K562 (cell line): ENCODE measurements at regions not wholly inside any gene's neighbourhood (a gene's known extent, or its start where the extent isn't known, plus 50 kb on each side); places are given as distances from the start of the nearest gene placed in this dataset.

Experiments used
- ATAC-seq: fragments of 200-7000 bp; cut with Tn5 transposase; 3 replicates; pipeline ENCODE4 v1.9.1; 2020; ENCODE audit warnings: moderate library complexity
- BruUV-seq: library from RNA; stranded (reverse); fragments of 400-500 nt; replicated peaks from 2 replicates; lab custom pipeline; 2021; lab: Mats Ljungman, UMichigan
- CTCF ChIA-PET: fragments of 300-600 bp; formaldehyde crosslinking; extraction: SDS; loops from one replicate; lab custom pipeline; 2021; ENCODE audit warnings: low intra/inter-chr PET ratio; lab: Yijun Ruan, JAX
- POLR2A ChIA-PET: fragments of 300-600, 350-650 bp; sonication (Branson Sonifier 250); formaldehyde crosslinking; extraction: SDS; loops from one replicate; lab custom pipeline; 2021; ENCODE audit warnings: antibody characterized with exemption, inconsistent platforms; lab: Yijun Ruan, JAX
- DNase-seq, 4 experiments: peaks; one replicate each; pipeline versions ENCODE4 v3.0.0 to v3.0.0-alpha.2; 2011 to 2018; ENCODE audit warnings: low spot score in 3 of 4, mixed read lengths in 3 of 4; ENCODE audit errors: extremely low read depth in 1 of 4
- FAIRE-seq: peaks from 2 replicates; lab custom pipeline; 2011; peaks lifted over from hg19 to GRCh38; lab: Jason Lieb, UNC
- H2AFZ ChIP-seq: 2 replicates; pipeline ENCODE4 v1.6.0; 2011; ENCODE audit warnings: low read depth, low read length, control low read depth, inconsistent platforms
- H3K27ac ChIP-seq: fragments of 200-600 bp; 3 replicates; pipeline ENCODE4 v1.8.0; 2011; ENCODE audit warnings: low read depth, mild to moderate bottlenecking, control low read depth, inconsistent platforms, low read length, moderate library complexity, mixed read lengths; ENCODE audit errors: extremely low read depth
- H3K27me3 ChIP-seq, 2 experiments: fragments of 300-600 bp in 1 of 2; 2 replicates in 1 of 2; 3 replicates in 1 of 2; pipeline versions ENCODE4 v1.6.0 to v1.8.0; 2011; ENCODE audit warnings: inconsistent platforms in 2 of 2, low read length in 2 of 2, mild to moderate bottlenecking in 1 of 2, mixed read lengths in 1 of 2, moderate library complexity in 1 of 2; ENCODE audit not compliant: control insufficient read depth in 2 of 2, insufficient read depth in 2 of 2
- H3K36me3 ChIP-seq: fragments of 300-600 bp; 3 replicates; pipeline ENCODE4 v1.8.0; 2011; ENCODE audit warnings: mild to moderate bottlenecking, low read length, inconsistent platforms; ENCODE audit not compliant: control insufficient read depth, insufficient read depth
- H3K4me1 ChIP-seq, 2 experiments: fragments of 200-600 bp in 1 of 2; replicated peaks in 1 of 2; 2 replicates in 1 of 2; 3 replicates in 1 of 2; pipeline versions ENCODE4 v1.5.1 to v1.8.0; 2011; ENCODE audit warnings: inconsistent platforms in 2 of 2, low read length in 2 of 2, mild to moderate bottlenecking in 1 of 2, mixed read lengths in 1 of 2, moderate library complexity in 1 of 2; ENCODE audit not compliant: control insufficient read depth in 2 of 2, insufficient read depth in 2 of 2
- H3K4me2 ChIP-seq: 2 replicates; pipeline ENCODE4 v1.6.1; 2011; ENCODE audit warnings: low read length, control low read depth, inconsistent platforms, mixed read lengths; ENCODE audit not compliant: insufficient read depth
- H3K4me3 ChIP-seq: fragments of 200-600 bp; sonication (generic), shearing (Covaris generic); 2 replicates; pipeline ENCODE4 v1.5.1; 2016; ENCODE audit warnings: control low read depth, inconsistent platforms
- H3K79me2 ChIP-seq: fragments of 200-600 bp; 3 replicates; pipeline ENCODE4 v1.8.0; 2011; ENCODE audit warnings: low read length, inconsistent platforms; ENCODE audit not compliant: control insufficient read depth, insufficient read depth
- H3K9ac ChIP-seq, 2 experiments: 2 replicates each; pipeline versions ENCODE4 v1.6.0 to v1.6.1; 2011; ENCODE audit warnings: low read depth in 2 of 2, low read length in 2 of 2, control low read depth in 1 of 2, inconsistent platforms in 1 of 2, mild to moderate bottlenecking in 1 of 2, mixed read lengths in 1 of 2; ENCODE audit not compliant: insufficient read depth in 1 of 2
- H3K9me1 ChIP-seq: one replicate; pipeline ENCODE4 v1.6.0; 2011; ENCODE audit warnings: inconsistent platforms, mild to moderate bottlenecking, low read length, moderate library complexity; ENCODE audit not compliant: control insufficient read depth, insufficient read depth
- H3K9me3 ChIP-seq: replicated peaks from 2 replicates; pipeline ENCODE4 v1.5.1; 2011; ENCODE audit warnings: low read depth, low read length, inconsistent platforms; ENCODE audit not compliant: control insufficient read depth, insufficient read depth
- H4K20me1 ChIP-seq: replicated peaks from 2 replicates; pipeline ENCODE4 v1.6.1; 2011; ENCODE audit warnings: low read length, inconsistent platforms, mixed read lengths; ENCODE audit not compliant: control insufficient read depth, insufficient read depth
- BRD9 ChIP-seq: fragments of 450-650 bp; IDR thresholded peaks from 2 replicates; pipeline ENCODE4 v1.6.1; 2018; ENCODE audit warnings: low read depth; ENCODE audit not compliant: partially characterized antibody
- CBX1 ChIP-seq: sonication (generic); IDR thresholded peaks from 2 replicates; pipeline ENCODE4 v1.6.1; 2016; ENCODE audit warnings: antibody characterized with exemption, low read depth, mild to moderate bottlenecking
- IFI16 ChIP-seq: fragments of 250-450 bp; sonication (Bioruptor Pico); IDR thresholded peaks from 2 replicates; pipeline ENCODE4 v2.1.2; 2022; ENCODE audit warnings: mild to moderate bottlenecking, inconsistent platforms
- MCM3 ChIP-seq: fragments of 450-650 bp; IDR thresholded peaks from 2 replicates; pipeline ENCODE4 v1.6.1; 2016
- MCM5 ChIP-seq: fragments of 450-650 bp; IDR thresholded peaks from 2 replicates; pipeline ENCODE4 v1.6.1; 2016; ENCODE audit warnings: low read depth
- ZBTB49 ChIP-seq: sonication (generic); formaldehyde crosslinking; IDR thresholded peaks from 2 replicates; pipeline ENCODE4 v1.8.0; 2022; ENCODE audit warnings: missing genetic modification reagents, mild to moderate bottlenecking, borderline replicate concordance
- ZNF316 ChIP-seq: fragments of 450-650 bp; IDR thresholded peaks from 2 replicates; pipeline ENCODE4 v1.6.1; 2016
- ZZZ3 ChIP-seq: fragments of 450-650 bp; IDR thresholded peaks from 2 replicates; pipeline ENCODE4 v1.6.1; 2016; ENCODE audit warnings: antibody characterized with exemption, mild to moderate bottlenecking, moderate library complexity
- WGBS: fragments of 100-300 bp; shearing (Covaris generic); methylation state at CpG from one replicate; pipeline ENCODE4 v1.1.6; 2016; ENCODE audit warnings: low coverage, mixed read lengths; ENCODE audit not compliant: insufficient coverage; ENCODE audit errors: missing lambda C conversion rate; 5-methylcytosine and 5-hydroxymethylcytosine counted together
- in situ Hi-C: fragments of 300-500 bp; cut with MboI; formaldehyde crosslinking; loops from 4 replicates; pipeline ENCODE4 v1.15.0; 2018; ENCODE audit warnings: inconsistent platforms, mixed read lengths
- intact Hi-C: fragments of 100-400 bp; cut with micrococcal nuclease; formaldehyde crosslinking; loops from 2 replicates; pipeline ENCODE4 v1.14.2; 2022

- Histone ChIP-seq H3K9me1 (no peaks in the 10 kb centered on the region), H3K36me3 (no peaks in the 10 kb centered on the region), H3K4me3 (no peak overlapping the region), H3K4me1 (no peaks in the 10 kb centered on the region), H3K27ac (no peak overlapping the region), H3K27me3 (no peaks in the 10 kb centered on the region), H3K4me2 (no peak overlapping the region), H3K79me2 (no peaks in the 10 kb centered on the region), H2AFZ (no peak overlapping the region), H3K9me3 (no peaks in the 10 kb centered on the region), H3K9ac (no peak overlapping the region), H4K20me1 (no peaks in the 10 kb centered on the region)
- DNase-seq (no peak), ATAC-seq (no peak), FAIRE-seq (no peak)
- TF ChIP-seq ZNF316 = no peak
- TF ChIP-seq IFI16 (CRISPR knock-in tag) = no peak
- no peak for TF ChIP-seq BRD9
- no peak for TF ChIP-seq ZBTB49
- no peak for TF ChIP-seq CBX1
- TF ChIP-seq MCM3 = no peak
- no peak for TF ChIP-seq MCM5
- TF ChIP-seq ZZZ3 = no peak
- 15% methylated on average over 5 of the region's 7 CpGs for WGBS
- no TSS peak for BruUV-seq
- CTCF ChIA-PET = no interaction called here
- POLR2A ChIA-PET = no interaction called here
- intact Hi-C loops = no loop called here
- in situ Hi-C loops = no loop called here
These were observed 126.5 kb upstream of the NTF3 start for GRCh38 chr12:5305425-5305824.
